ENCODE measurements at regions not wholly inside any gene's neighbourhood (a gene's known extent, or its start where the extent isn't known, plus 50 kb on each side); places are given as distances from the start of the nearest gene placed in this dataset.

GRCh38 chr10:52650873-52651272 lies 121.7 kb downstream of the MBL2 start:
- Histone ChIP-seq H3K27me3 (ENCODE audit: low read depth) (no peaks in the 10 kb centered on the region), H3K9me3 (no peaks in the 10 kb centered on the region), H3K4me3 (no peak overlapping the region), H3K36me3 (replicated peaks) (no peaks in the 10 kb centered on the region), H3K4me1 (no peaks in the 10 kb centered on the region)
- no peak for DNase-seq (ENCODE audit: low spot score in 2 of 2)
- in situ Hi-C loops (cut with MboI; ENCODE audit: low sequenced_read_pairs): no loop called here

GRCh38 chr10:52651293-52651692 lies 121.3 kb downstream of the MBL2 start:
- DNase-seq (ENCODE audit: low spot score in 2 of 2): no peak
- Histone ChIP-seq H3K9me3 (no peaks in the 10 kb centered on the region), H3K36me3 (replicated peaks) (no peaks in the 10 kb centered on the region), H3K4me1 (no peaks in the 10 kb centered on the region), H3K4me3 (no peak overlapping the region), H3K27me3 (ENCODE audit: low read depth) (no peaks in the 10 kb centered on the region; the same call in 1 of the 2 replicates)
- in situ Hi-C loops (cut with MboI; ENCODE audit: low sequenced_read_pairs): no loop called here

GRCh38 chr10:52652431-52653262 lies 119.9 kb downstream of the MBL2 start:
- DNase-seq (ENCODE audit: low spot score in 2 of 2): no peak
- Histone ChIP-seq H3K27me3 (ENCODE audit: low read depth) (no peaks in the 10 kb centered on the region; the same call in 1 of the 2 replicates), H3K36me3 (replicated peaks) (no peaks in the 10 kb centered on the region), H3K9me3 (no peaks in the 10 kb centered on the region), H3K4me1 (no peaks in the 10 kb centered on the region), H3K4me3 (no peak overlapping the region)
- in situ Hi-C loops (cut with MboI; ENCODE audit: low sequenced_read_pairs): no loop called here

GRCh38 chr10:52653263-52653909 lies 119.2 kb downstream of the MBL2 start:
- Histone ChIP-seq H3K4me1 (no peaks in the 10 kb centered on the region), H3K9me3 (no peaks in the 10 kb centered on the region), H3K36me3 (replicated peaks) (no peaks in the 10 kb centered on the region), H3K27me3 (ENCODE audit: low read depth) (no peaks in the 10 kb centered on the region; the same call in 1 of the 2 replicates), H3K4me3 (no peak overlapping the region)
- no peak for DNase-seq (ENCODE audit: low spot score in 2 of 2)
- in situ Hi-C loops (cut with MboI; ENCODE audit: low sequenced_read_pairs): no loop called here

- Histone ChIP-seq H3K4me1 (no peaks in the 10 kb centered on the region), H3K27me3 (ENCODE audit: low read depth) (no peaks in the 10 kb centered on the region; the same call in 1 of the 2 replicates), H3K4me3 (no peak overlapping the region), H3K9me3 (no peaks in the 10 kb centered on the region), H3K36me3 (replicated peaks) (no peaks in the 10 kb centered on the region)
- DNase-seq (ENCODE audit: low spot score in 2 of 2): no peak
- in situ Hi-C loops (cut with MboI; ENCODE audit: low sequenced_read_pairs): no loop called here
These were observed 118.4 kb downstream of the MBL2 start for GRCh38 chr10:52654201-52654600.

- H3K27me3 ChIP-seq (ENCODE audit: low read depth): no peaks in the 10 kb centered on the region; the same call in 1 of the 2 replicates
- no peaks in the 10 kb centered on the region for H3K36me3 ChIP-seq (replicated peaks)
- H3K4me3 ChIP-seq: no peak overlapping the region
- H3K4me1 ChIP-seq: peaks cover 6% of the 10 kb centered on the region; the same call in 1 of the 2 replicates
- in situ Hi-C loops (cut with MboI; ENCODE audit: low sequenced_read_pairs): no loop called here
- H3K9me3 ChIP-seq: no peaks in the 10 kb centered on the region
- DNase-seq (ENCODE audit: low spot score in 2 of 2): no peak
These were observed 114.5 kb downstream of the MBL2 start for GRCh38 chr10:52658112-52658511.

- H3K9me3 ChIP-seq: no peaks in the 10 kb centered on the region
- in situ Hi-C loops (cut with MboI; ENCODE audit: low sequenced_read_pairs): no loop called here
- DNase-seq (ENCODE audit: low spot score in 2 of 2): no peak
- no peaks in the 10 kb centered on the region for H3K36me3 ChIP-seq (replicated peaks)
- H3K27me3 ChIP-seq (ENCODE audit: low read depth): no peaks in the 10 kb centered on the region; the same call in 1 of the 2 replicates
- H3K4me1 ChIP-seq: peaks cover 6% of the 10 kb centered on the region; the same call in 1 of the 2 replicates
- no peak overlapping the region for H3K4me3 ChIP-seq
These were observed 113.5 kb downstream of the MBL2 start for GRCh38 chr10:52659085-52659484.

GRCh38 chr10:52662256-52662655 lies 110.3 kb downstream of the MBL2 start:
- Histone ChIP-seq H3K9me3 (no peaks in the 10 kb centered on the region), H3K27me3 (ENCODE audit: low read depth) (no peaks in the 10 kb centered on the region), H3K4me3 (no peak overlapping the region), H3K36me3 (replicated peaks) (no peaks in the 10 kb centered on the region), H3K4me1 (peaks cover 6% of the 10 kb centered on the region; the same call in 1 of the 2 replicates)
- DNase-seq (ENCODE audit: low spot score in 2 of 2): no peak
- in situ Hi-C loops (cut with MboI; ENCODE audit: low sequenced_read_pairs): no loop called here

- in situ Hi-C loops (cut with MboI; ENCODE audit: low sequenced_read_pairs): no loop called here
- no peak overlapping the region for H3K4me3 ChIP-seq
- no peak for DNase-seq (ENCODE audit: low spot score in 2 of 2)
These were observed 109.4 kb downstream of the MBL2 start for GRCh38 chr10:52663161-52663560.

GRCh38 chr10:52664629-52665028 lies 108.0 kb downstream of the MBL2 start:
- Histone ChIP-seq H3K9me3 (no peaks in the 10 kb centered on the region), H3K4me1 (peaks cover 6% of the 10 kb centered on the region; the same call in 1 of the 2 replicates), H3K27me3 (ENCODE audit: low read depth) (no peaks in the 10 kb centered on the region), H3K4me3 (no peak overlapping the region), H3K36me3 (replicated peaks) (no peaks in the 10 kb centered on the region)
- DNase-seq (ENCODE audit: low spot score in 2 of 2): no peak
- in situ Hi-C loops (cut with MboI; ENCODE audit: low sequenced_read_pairs): no loop called here

More at GRCh38 chr10:52663161-52663560, 109.4 kb downstream of the MBL2 start:
- no peaks in the 10 kb centered on the region for H3K9me3 ChIP-seq
- peaks cover 6% of the 10 kb centered on the region; the same call in 1 of the 2 replicates for H3K4me1 ChIP-seq
- H3K27me3 ChIP-seq (ENCODE audit: low read depth): no peaks in the 10 kb centered on the region
- no peaks in the 10 kb centered on the region for H3K36me3 ChIP-seq (replicated peaks)

GRCh38 chr10:52665821-52666220 lies 106.8 kb downstream of the MBL2 start:
- no peaks in the 10 kb centered on the region for H3K36me3 ChIP-seq (replicated peaks)
- in situ Hi-C loops (cut with MboI; ENCODE audit: low sequenced_read_pairs): no loop called here

GRCh38 chr10:52666931-52667330 lies 105.7 kb downstream of the MBL2 start:
- peaks cover 6% of the 10 kb centered on the region; the same call in 1 of the 2 replicates for H3K4me1 ChIP-seq
- H3K4me3 ChIP-seq: no peak overlapping the region
- H3K9me3 ChIP-seq: no peaks in the 10 kb centered on the region
- no peaks in the 10 kb centered on the region for H3K36me3 ChIP-seq (replicated peaks)
- in situ Hi-C loops (cut with MboI; ENCODE audit: low sequenced_read_pairs): no loop called here
- no peak for DNase-seq (ENCODE audit: low spot score in 2 of 2)
- H3K27me3 ChIP-seq (ENCODE audit: low read depth): no peaks in the 10 kb centered on the region

More at GRCh38 chr10:52665821-52666220, 106.8 kb downstream of the MBL2 start:
- Histone ChIP-seq H3K4me3 (no peak overlapping the region), H3K27me3 (ENCODE audit: low read depth) (no peaks in the 10 kb centered on the region), H3K4me1 (peaks cover 6% of the 10 kb centered on the region; the same call in 1 of the 2 replicates), H3K9me3 (no peaks in the 10 kb centered on the region)
- DNase-seq (ENCODE audit: low spot score in 2 of 2): no peak

- H3K4me3 ChIP-seq: no peak overlapping the region
- no peak for DNase-seq (ENCODE audit: low spot score in 2 of 2)
- no peaks in the 10 kb centered on the region for H3K9me3 ChIP-seq
- H3K27me3 ChIP-seq (ENCODE audit: low read depth): no peaks in the 10 kb centered on the region
- in situ Hi-C loops (cut with MboI; ENCODE audit: low sequenced_read_pairs): no loop called here
- H3K36me3 ChIP-seq (replicated peaks): no peaks in the 10 kb centered on the region
- H3K4me1 ChIP-seq: no peaks in the 10 kb centered on the region
These were observed 104.6 kb downstream of the MBL2 start for GRCh38 chr10:52668024-52668423.

- in situ Hi-C loops (cut with MboI; ENCODE audit: low sequenced_read_pairs): no loop called here
- Histone ChIP-seq H3K36me3 (replicated peaks) (no peaks in the 10 kb centered on the region), H3K9me3 (no peaks in the 10 kb centered on the region), H3K27me3 (ENCODE audit: low read depth) (no peaks in the 10 kb centered on the region), H3K4me1 (no peaks in the 10 kb centered on the region), H3K4me3 (no peak overlapping the region)
- no peak for DNase-seq (ENCODE audit: low spot score in 2 of 2)
These were observed 99.7 kb downstream of the MBL2 start for GRCh38 chr10:52672880-52673279.
